NCI-H69 (cell line): ENCODE measurements at regions not wholly inside any gene's neighbourhood (a gene's known extent, or its start where the extent isn't known, plus 50 kb on each side); places are given as distances from the start of the nearest gene placed in this dataset.
"Not testable (repeated sequence)": the region's sequence is repeated elsewhere in the genome, so short reads cannot be mapped to it uniquely, and the experiment has no call there.

Experiments used
- DNase-seq: peaks from one replicate; lab custom pipeline; 2025; lab: John Stamatoyannopoulos, UW

DNA sequence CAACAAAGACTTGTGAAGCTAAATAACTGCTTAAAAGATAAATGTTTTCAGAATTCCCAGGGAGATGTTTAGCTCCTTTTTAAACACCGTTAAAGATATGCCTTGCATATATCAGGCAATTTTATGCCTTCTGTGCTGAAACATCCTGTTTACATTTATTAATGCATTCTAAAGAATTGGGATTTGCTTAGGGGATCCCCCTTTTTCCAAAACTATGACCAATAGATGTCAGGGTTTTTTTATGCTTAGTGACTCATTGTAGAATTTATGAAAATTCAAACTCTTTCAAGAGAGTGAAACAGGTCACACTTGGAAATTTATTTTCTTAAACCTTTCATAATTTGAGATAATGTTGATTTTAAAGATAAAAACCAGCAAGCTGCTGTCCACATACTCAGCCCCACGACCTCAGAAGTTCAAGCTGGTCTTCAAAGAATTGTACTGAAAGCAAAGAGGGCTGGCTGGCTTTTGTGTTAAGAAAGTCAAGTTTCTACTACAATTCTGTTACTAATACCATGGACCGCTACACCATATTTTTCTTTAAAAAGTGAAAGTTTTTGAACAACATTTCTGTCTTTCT lies 411.8 kb downstream of the ETV1 start:
- no peak for DNase-seq

DNA sequence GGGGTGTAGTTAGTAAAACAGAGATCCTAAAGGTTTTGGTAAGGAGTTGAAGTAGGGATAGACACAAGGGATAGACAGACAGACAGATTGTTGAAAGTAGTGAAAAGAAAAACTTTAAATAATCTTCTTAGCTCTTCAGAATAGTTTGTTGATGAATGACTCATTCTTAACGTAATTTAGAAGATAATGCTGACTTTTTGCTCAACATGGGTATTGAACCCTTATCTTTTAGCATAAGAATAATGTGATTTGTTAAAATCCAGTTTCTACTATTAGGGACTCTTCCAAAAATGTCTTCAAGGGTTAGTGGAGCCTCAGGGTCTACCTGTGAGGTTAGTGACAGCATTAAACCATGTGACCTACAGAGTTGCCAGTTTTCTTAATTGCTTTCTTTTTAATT lies 411.2 kb downstream of the ETV1 start:
- no peak for DNase-seq

DNA sequence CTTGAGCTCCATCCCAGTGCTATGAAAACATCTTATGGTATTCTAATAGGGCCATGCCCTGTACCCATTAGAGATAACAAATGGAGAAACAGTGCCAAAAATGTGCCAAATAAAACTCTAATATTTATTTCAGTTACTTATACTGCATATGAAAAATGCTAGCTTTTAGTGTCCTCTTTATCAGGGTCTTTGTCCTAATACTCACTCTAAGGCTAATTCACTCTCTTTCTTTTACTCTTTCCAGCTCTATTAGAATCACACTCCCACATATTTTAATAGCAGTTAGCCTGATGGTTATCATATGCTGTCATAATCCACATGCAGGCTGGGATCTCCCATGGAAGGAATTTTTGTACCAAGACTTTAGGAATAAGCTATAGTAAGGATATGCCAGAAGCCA lies 408.4 kb downstream of the ETV1 start:
- DNase-seq = no peak

DNA sequence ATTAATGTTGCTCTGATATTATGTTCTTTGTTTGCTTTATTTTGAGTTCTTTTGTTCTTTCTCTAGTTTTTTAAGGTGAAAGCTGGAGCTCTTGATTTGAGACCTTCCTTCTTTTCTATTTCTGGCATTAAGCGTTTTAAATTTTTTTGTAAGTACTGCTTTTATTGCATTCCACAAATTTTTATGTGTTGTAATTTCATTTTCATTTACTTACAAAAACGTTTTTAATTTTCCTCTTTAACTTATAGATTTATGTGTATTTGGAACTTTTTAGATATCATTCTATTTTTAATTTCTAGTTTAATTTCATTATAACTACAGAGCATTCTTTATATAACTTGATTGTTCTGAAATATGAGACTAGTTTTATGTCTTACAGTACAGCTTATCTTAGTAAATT lies 395.6 kb downstream of the ETV1 start:
- no peak for DNase-seq

GRCh38 chr7:13602036-13602435 lies 387.4 kb downstream of the ETV1 start:
- DNase-seq = peak; percentile 65

DNA sequence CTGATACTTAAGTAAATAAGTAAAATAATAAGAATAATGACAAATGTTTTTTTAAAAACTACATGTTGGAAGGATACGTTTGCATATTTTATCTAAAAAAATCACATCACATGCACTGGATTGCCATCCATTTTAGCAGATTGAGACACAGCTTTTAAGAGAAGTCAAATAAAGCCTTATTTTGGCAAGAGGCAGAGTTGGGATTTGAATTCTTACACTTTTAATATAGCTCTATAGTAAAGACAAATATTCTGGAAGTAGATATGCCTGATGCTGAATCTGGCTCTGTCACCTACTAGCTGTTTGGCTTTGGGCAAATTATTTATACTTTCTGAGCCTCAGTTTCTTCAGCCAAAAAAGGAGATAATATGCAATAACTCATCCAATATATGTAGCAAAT lies 386.4 kb downstream of the ETV1 start:
- no peak for DNase-seq

- DNase-seq = no peak
These were observed 385.8 kb downstream of the ETV1 start for GRCh38 chr7:13603661-13604060.

DNA sequence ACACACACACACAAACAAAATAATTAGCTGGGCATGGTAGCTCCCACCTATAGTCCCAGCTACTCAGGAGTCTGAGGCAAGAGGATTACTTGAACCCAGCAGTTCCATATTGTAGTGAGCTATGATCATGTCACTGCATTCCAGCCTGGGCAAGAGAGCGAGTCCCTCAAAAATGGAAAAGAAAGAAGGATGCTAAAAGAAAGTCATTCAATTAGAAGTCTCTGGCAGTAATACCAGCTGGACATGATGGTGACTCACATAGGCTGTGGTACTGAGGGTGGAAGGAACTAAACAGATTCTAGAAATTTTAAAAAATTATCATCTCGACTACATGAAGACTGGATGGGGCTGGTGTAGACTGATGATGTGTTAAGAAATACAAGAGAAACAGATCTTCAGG lies 385.3 kb downstream of the ETV1 start:
- no peak for DNase-seq

GRCh38 chr7:13610372-13610771 lies 379.1 kb downstream of the ETV1 start:
- no peak for DNase-seq

- DNase-seq = no peak
These were observed 373.8 kb downstream of the ETV1 start for GRCh38 chr7:13615679-13616078.

DNA sequence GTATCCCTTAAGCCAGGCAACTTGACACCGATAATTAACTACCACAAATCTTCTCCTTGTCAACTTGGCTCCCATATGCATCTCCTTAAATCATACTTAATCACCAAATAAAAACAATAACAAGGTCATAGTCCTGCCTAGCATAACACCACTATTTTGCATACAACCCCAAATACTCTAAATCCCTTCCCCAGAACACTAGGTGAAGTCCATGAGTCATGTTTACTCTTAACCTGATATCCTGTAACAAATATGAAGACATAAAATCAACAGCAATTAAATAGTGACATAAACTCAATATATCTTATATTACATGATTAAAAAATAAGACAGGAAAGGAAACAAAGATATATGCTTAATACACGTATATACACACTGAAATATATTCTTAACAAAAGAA lies 362.0 kb downstream of the ETV1 start:
- peak; percentile 65 for DNase-seq

DNA sequence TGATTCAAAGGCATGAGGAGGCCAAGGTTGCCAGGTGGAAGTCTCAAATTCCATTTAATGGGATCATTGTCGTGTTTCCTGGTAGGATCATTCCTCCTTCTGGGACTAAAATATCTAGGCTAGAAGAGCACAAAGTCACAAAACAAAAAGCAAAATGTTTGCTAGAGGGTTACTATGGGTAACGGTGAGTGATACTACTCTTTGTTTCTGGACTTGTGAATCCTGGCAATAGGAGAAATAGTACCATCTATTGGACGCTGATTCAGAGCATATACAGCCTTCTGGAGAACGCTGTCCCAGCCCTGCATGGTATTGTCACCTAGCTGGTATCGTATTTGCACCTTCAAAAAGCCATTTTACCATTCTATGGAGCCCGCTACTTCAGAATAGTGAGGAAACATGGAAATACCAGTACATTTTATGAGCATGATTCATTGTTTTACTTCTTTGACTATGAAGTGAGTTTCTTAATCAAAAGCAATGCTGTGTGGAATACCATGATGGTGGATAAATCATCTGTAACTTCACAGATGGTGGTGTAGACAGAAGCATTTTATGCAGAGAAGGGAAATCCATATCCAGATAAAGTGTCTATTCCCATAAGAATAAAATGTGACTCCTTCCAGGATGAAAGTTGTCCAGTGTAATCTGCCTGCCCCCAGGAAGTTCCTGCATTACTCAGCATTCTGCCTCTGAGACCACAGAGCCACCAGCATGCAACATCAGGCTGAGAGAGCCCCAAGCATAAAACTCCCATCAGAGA lies 361.0 kb downstream of the ETV1 start:
- no peak for DNase-seq

GRCh38 chr7:13631207-13632049 lies 358.0 kb downstream of the ETV1 start:
- DNase-seq = not testable (repeated sequence)

- DNase-seq = no peak
These were observed 355.6 kb downstream of the ETV1 start for GRCh38 chr7:13633857-13634256.

- DNase-seq = peak; percentile 100
These were observed 350.1 kb downstream of the ETV1 start for GRCh38 chr7:13639396-13639795.

GRCh38 chr7:13641714-13642113 lies 347.8 kb downstream of the ETV1 start:
- peak; percentile 55 for DNase-seq

- no peak for DNase-seq
These were observed 338.3 kb downstream of the ETV1 start for GRCh38 chr7:13651167-13651566.

GRCh38 chr7:13656330-13656729 lies 333.1 kb downstream of the ETV1 start:
- peak; percentile 45 for DNase-seq

- DNase-seq = no peak
These were observed 316.2 kb downstream of the ETV1 start for GRCh38 chr7:13673290-13673689.

GRCh38 chr7:13682626-13683025 lies 306.8 kb downstream of the ETV1 start:
- DNase-seq = no peak

GRCh38 chr7:13687500-13687899 lies 302.0 kb downstream of the ETV1 start:
- DNase-seq = peak; percentile 16

GRCh38 chr7:13692548-13692947 lies 296.9 kb downstream of the ETV1 start:
- peak; percentile 11 for DNase-seq

GRCh38 chr7:13702251-13702650 lies 287.2 kb downstream of the ETV1 start:
- DNase-seq = no peak
